DND-41 (cell line): ENCODE measurements at regions not wholly inside any gene's neighbourhood (a gene's known extent, or its start where the extent isn't known, plus 50 kb on each side); places are given as distances from the start of the nearest gene placed in this dataset.
A peak's percentile ranks its signal among the peaks of the same experiment; 100 is the strongest.

Experiments used
- ATAC-seq: fragments of 200-7000 bp; cut with Tn5 transposase; 3 replicates; pipeline ENCODE4 v1.9.1; 2021; ENCODE audit warnings: low read depth; ENCODE audit not compliant: insufficient read depth
- DNase-seq: peaks from one replicate; pipeline ENCODE4 v3.0.0-alpha.2; 2020
- H2AFZ ChIP-seq: 2 replicates; pipeline ENCODE4 v1.6.0; 2012; ENCODE audit warnings: low read depth, low read length
- H3K27ac ChIP-seq: 2 replicates; pipeline ENCODE4 v1.5.1; 2012; ENCODE audit warnings: low read length, inconsistent platforms
- H3K27me3 ChIP-seq: fragments of 200-600 bp; sonication (generic); 2 replicates; pipeline ENCODE4 v1.6.0; 2012; ENCODE audit warnings: low read length, mild to moderate bottlenecking, inconsistent platforms; ENCODE audit not compliant: insufficient read depth, poor library complexity
- H3K36me3 ChIP-seq: 2 replicates; pipeline ENCODE4 v1.5.1; 2012; ENCODE audit warnings: low read length, inconsistent platforms; ENCODE audit not compliant: insufficient read depth
- H3K4me1 ChIP-seq: 2 replicates; pipeline ENCODE4 v1.5.1; 2012; ENCODE audit warnings: mild to moderate bottlenecking, low read length; ENCODE audit not compliant: insufficient read depth
- H3K4me2 ChIP-seq: 2 replicates; pipeline ENCODE4 v1.6.0; 2012; ENCODE audit warnings: mild to moderate bottlenecking, moderate library complexity, low read length, inconsistent platforms; ENCODE audit not compliant: insufficient read depth
- H3K4me3 ChIP-seq, 2 experiments: fragments of 200-600 bp in 1 of 2; shearing (Covaris generic) in 1 of 2; 2 replicates each; pipeline ENCODE4 v1.5.1; 2012 to 2016; ENCODE audit warnings: inconsistent platforms in 2 of 2, low read length in 2 of 2, mild to moderate bottlenecking in 2 of 2, low read depth in 1 of 2, moderate library complexity in 1 of 2
- H3K79me2 ChIP-seq: 2 replicates; pipeline ENCODE4 v1.6.0; 2012; ENCODE audit warnings: low read length, inconsistent platforms; ENCODE audit not compliant: insufficient read depth
- H3K9ac ChIP-seq: 2 replicates; pipeline ENCODE4 v1.6.0; 2012; ENCODE audit warnings: low read depth, mild to moderate bottlenecking, inconsistent platforms, low read length, moderate library complexity
- H3K9me3 ChIP-seq: 2 replicates; pipeline ENCODE4 v1.5.1; 2012; ENCODE audit warnings: low read length, moderate library complexity, mild to moderate bottlenecking, inconsistent platforms; ENCODE audit not compliant: insufficient read depth, severe bottlenecking
- H4K20me1 ChIP-seq: 2 replicates; pipeline ENCODE4 v1.6.0; 2012; ENCODE audit warnings: low read length; ENCODE audit not compliant: insufficient read depth
- CTCF ChIP-seq: IDR thresholded peaks from 2 replicates; pipeline ENCODE4 v1.5.1; 2012; ENCODE audit warnings: borderline replicate concordance, low read length, moderate library complexity, mild to moderate bottlenecking; ENCODE audit not compliant: poor library complexity, severe bottlenecking; ENCODE audit errors: extremely low read depth
- EZH2 ChIP-seq: IDR thresholded peaks from 3 replicates; pipeline ENCODE4 v1.6.1; 2012; ENCODE audit warnings: borderline replicate concordance, low read depth, mild to moderate bottlenecking, moderate library complexity, low read length, inconsistent platforms; ENCODE audit not compliant: severe bottlenecking

- H3K4me3 ChIP-seq: no peak overlapping the region
- ATAC-seq (no peak), DNase-seq (no peak)
- TF ChIP-seq EZH2: no peak
- TF ChIP-seq CTCF: no peak
- H3K36me3 ChIP-seq: no peaks in the 10 kb centered on the region
- no peaks in the 10 kb centered on the region for H4K20me1 ChIP-seq
- H3K4me1 ChIP-seq: no peaks in the 10 kb centered on the region
- no peaks in the 10 kb centered on the region for H3K79me2 ChIP-seq
- H3K9me3 ChIP-seq: no peaks in the 10 kb centered on the region
- no peak overlapping the region for H3K9ac ChIP-seq
- H3K27ac ChIP-seq: no peak overlapping the region
- H2AFZ ChIP-seq: no peak overlapping the region
- no peak overlapping the region for H3K4me2 ChIP-seq
- no peaks in the 10 kb centered on the region for H3K27me3 ChIP-seq
Observed at GRCh38 chr2:195425328-195425727, 231.7 kb upstream of the SLC39A10 start.

GRCh38 chr2:195419033-195419432 is 238.0 kb upstream of the SLC39A10 start:
- no peak overlapping the region for H3K9ac ChIP-seq
- no peaks in the 10 kb centered on the region for H3K9me3 ChIP-seq
- no peak overlapping the region for H3K4me3 ChIP-seq
- no peaks in the 10 kb centered on the region for H4K20me1 ChIP-seq
- no peaks in the 10 kb centered on the region for H3K27me3 ChIP-seq
- TF ChIP-seq CTCF (no peak), EZH2 (no peak)
- no peak overlapping the region for H3K27ac ChIP-seq
- H2AFZ ChIP-seq: peak overlapping the region; percentile 48
- H3K36me3 ChIP-seq: no peaks in the 10 kb centered on the region
- H3K4me1 ChIP-seq: peaks cover 7% of the 10 kb centered on the region
- H3K4me2 ChIP-seq: no peak overlapping the region
- no peak for ATAC-seq
- DNase-seq: no peak
- no peaks in the 10 kb centered on the region for H3K79me2 ChIP-seq

GRCh38 chr2:195414537-195415100 is 242.4 kb upstream of the SLC39A10 start:
- H3K4me3 ChIP-seq: no peak overlapping the region
- H2AFZ ChIP-seq: no peak overlapping the region
- H3K9me3 ChIP-seq: no peaks in the 10 kb centered on the region
- no peaks in the 10 kb centered on the region for H3K79me2 ChIP-seq
- ATAC-seq (peak; percentile 29; the same call in 1 of the 3 replicates), DNase-seq (no peak)
- H3K27me3 ChIP-seq: no peaks in the 10 kb centered on the region
- no peak overlapping the region for H3K9ac ChIP-seq
- no peaks in the 10 kb centered on the region for H4K20me1 ChIP-seq
- peak overlapping the region; percentile 56 for H3K27ac ChIP-seq
- no peak overlapping the region for H3K4me2 ChIP-seq
- TF ChIP-seq CTCF: no peak
- no peak for TF ChIP-seq EZH2
- peaks cover 18% of the 10 kb centered on the region for H3K4me1 ChIP-seq
- no peaks in the 10 kb centered on the region for H3K36me3 ChIP-seq
